HG02610 (cell line): ENCODE measurements at regions not wholly inside any gene's neighbourhood (a gene's known extent, or its start where the extent isn't known, plus 50 kb on each side); places are given as distances from the start of the nearest gene placed in this dataset.
"Not testable (repeated sequence)": the region's sequence is repeated elsewhere in the genome, so short reads cannot be mapped to it uniquely, and the experiment has no call there.

Source experiments
- ATAC-seq: cut with Tn5 transposase; IDR thresholded peaks from one replicate; pipeline ENCODE4 v1.9.1; 2021; ENCODE audit warnings: mild to moderate bottlenecking, moderate library complexity; ENCODE audit not compliant: unreplicated experiment

- no peak for ATAC-seq
Measured at GRCh38 chr2:31664949-31665724, 84.4 kb upstream of the SRD5A2 start.

GRCh38 chr2:31660812-31661335 lies 80.1 kb upstream of the SRD5A2 start:
- ATAC-seq: no peak

GRCh38 chr2:31660165-31660564 lies 79.4 kb upstream of the SRD5A2 start:
- no peak for ATAC-seq

GRCh38 chr2:31654241-31654640 lies 73.5 kb upstream of the SRD5A2 start:
- no peak for ATAC-seq

- no peak for ATAC-seq
Measured at GRCh38 chr2:31651736-31652135, 71.0 kb upstream of the SRD5A2 start.

- no peak for ATAC-seq
Measured at GRCh38 chr2:31651267-31651666, 70.5 kb upstream of the SRD5A2 start.

- ATAC-seq: no peak
Measured at GRCh38 chr2:31644551-31644950, 63.8 kb upstream of the SRD5A2 start.

- ATAC-seq: no peak
Measured at GRCh38 chr2:31642707-31643106, 62.0 kb upstream of the SRD5A2 start.

GRCh38 chr2:31632201-31632600 lies 51.5 kb upstream of the SRD5A2 start:
- not testable (repeated sequence) for ATAC-seq
